Ovary (tissue), 3 donors: ENCODE measurements at regions not wholly inside any gene's neighbourhood (a gene's known extent, or its start where the extent isn't known, plus 50 kb on each side); places are given as distances from the start of the nearest gene placed in this dataset.

Experiments
- EP300 ChIP-seq: sonication (generic); formaldehyde crosslinking; IDR thresholded peaks from one replicate; pipeline ENCODE4 v1.6.1; 2017; ENCODE audit warnings: antibody characterized with exemption
- TF ChIP-seq, protein P1 (sequence below), 3 donors: fragments of 450-650 bp in 2 of 3; fragments of 200-600 bp in 1 of 3; IDR thresholded peaks; one replicate each; pipeline versions ENCODE4 v1.5.1 to v1.8.0; 2016 to 2022; ENCODE audit warnings: antibody characterized with exemption in 3 of 3, mild to moderate bottlenecking in 1 of 3
- donor health status: DM: no; HTN: no; CAD: no.

- TF ChIP-seq, protein P1, sequence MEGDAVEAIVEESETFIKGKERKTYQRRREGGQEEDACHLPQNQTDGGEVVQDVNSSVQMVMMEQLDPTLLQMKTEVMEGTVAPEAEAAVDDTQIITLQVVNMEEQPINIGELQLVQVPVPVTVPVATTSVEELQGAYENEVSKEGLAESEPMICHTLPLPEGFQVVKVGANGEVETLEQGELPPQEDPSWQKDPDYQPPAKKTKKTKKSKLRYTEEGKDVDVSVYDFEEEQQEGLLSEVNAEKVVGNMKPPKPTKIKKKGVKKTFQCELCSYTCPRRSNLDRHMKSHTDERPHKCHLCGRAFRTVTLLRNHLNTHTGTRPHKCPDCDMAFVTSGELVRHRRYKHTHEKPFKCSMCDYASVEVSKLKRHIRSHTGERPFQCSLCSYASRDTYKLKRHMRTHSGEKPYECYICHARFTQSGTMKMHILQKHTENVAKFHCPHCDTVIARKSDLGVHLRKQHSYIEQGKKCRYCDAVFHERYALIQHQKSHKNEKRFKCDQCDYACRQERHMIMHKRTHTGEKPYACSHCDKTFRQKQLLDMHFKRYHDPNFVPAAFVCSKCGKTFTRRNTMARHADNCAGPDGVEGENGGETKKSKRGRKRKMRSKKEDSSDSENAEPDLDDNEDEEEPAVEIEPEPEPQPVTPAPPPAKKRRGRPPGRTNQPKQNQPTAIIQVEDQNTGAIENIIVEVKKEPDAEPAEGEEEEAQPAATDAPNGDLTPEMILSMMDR (IDR thresholded peaks at IDR 0.05) = no peak
- TF ChIP-seq EP300 = no peak
Measured at GRCh38 chr22:22098457-22099193, 116.0 kb upstream of the TOP3B start.
